ENCODE measurements at regions not wholly inside any gene's neighbourhood (a gene's known extent, or its start where the extent isn't known, plus 50 kb on each side); places are given as distances from the start of the nearest gene placed in this dataset.
"Not testable (repeated sequence)": the region's sequence is repeated elsewhere in the genome, so short reads cannot be mapped to it uniquely, and the experiment has no call there.

- DNase-seq (ENCODE audit: low read depth): no peak
These were observed 95.2 kb downstream of the TFAP2C start for GRCh38 chr20:56724241-56724757.

DNA sequence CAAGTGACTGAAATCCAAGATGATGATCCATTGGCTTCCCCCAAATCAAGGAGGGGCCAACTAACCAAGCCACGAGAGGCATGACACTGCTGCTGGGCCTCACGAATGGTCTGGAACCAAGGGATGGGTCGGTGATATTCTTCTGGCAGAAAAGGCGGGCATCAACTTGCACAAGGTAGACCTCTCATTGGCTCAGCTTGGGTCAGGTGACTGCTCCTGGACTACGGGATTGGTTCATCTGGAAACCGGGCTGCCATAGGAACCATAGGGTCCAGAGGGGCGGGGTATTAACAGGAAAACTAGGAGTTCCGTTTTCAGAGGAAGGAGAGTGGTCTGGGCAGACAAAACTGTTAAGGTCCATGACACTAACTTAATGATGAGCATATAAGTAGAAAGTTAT, 100.9 kb downstream of the TFAP2C start:
- DNase-seq (ENCODE audit: low read depth): no peak

DNA sequence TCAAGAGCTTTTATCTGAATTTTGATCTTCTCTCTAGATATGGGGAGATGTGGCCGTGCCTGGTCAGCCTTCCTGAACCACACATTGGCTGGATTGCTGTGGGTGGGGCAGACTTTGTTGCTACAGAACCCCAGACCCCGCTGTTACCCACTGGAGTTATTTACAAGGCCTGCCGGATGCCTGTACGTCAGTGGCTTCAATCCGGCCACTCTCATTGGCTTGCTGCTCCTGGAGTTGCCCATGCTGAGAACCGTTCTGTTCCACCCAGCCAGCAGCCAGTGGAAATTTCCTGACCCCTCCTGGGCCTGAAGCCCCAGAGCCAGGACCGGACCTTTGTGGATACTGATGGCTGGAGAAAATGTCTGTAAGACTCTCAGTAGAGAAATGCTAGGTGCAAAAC, 101.9 kb downstream of the TFAP2C start:
- DNase-seq (ENCODE audit: low read depth): no peak

GRCh38 chr20:56731476-56731875, 102.4 kb downstream of the TFAP2C start:
- no peak for DNase-seq (ENCODE audit: low read depth)

- no peak for DNase-seq (ENCODE audit: low read depth)
These were observed 104.9 kb downstream of the TFAP2C start for GRCh38 chr20:56733967-56734366.

DNA sequence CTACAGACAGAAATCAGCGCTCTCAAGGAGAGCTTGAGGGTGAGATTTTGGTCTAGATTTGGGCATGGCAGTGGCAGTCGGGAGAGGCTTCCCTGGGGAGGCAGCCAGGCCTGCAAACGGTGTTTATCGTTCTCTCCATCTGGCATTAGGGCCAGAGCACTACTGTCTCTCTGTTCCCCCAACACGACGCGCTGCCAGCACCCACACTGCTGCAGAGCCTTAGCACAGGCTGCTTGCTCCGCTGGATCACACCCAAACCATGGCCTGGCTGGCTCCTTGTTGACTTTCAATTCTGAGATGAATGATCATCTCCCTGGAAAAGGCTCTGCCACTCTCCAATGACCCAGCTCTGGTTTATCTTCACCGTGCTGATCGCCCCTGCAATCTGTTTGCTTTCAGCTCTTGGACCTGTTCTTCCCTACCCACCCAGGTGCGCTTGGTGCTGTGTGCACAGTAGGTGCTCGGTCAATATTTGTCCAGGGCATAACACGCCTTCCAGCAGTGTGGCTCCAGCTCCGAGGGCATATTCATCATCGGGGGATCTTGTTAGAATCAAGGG, 106.1 kb downstream of the TFAP2C start:
- DNase-seq (ENCODE audit: low read depth): no peak

DNA sequence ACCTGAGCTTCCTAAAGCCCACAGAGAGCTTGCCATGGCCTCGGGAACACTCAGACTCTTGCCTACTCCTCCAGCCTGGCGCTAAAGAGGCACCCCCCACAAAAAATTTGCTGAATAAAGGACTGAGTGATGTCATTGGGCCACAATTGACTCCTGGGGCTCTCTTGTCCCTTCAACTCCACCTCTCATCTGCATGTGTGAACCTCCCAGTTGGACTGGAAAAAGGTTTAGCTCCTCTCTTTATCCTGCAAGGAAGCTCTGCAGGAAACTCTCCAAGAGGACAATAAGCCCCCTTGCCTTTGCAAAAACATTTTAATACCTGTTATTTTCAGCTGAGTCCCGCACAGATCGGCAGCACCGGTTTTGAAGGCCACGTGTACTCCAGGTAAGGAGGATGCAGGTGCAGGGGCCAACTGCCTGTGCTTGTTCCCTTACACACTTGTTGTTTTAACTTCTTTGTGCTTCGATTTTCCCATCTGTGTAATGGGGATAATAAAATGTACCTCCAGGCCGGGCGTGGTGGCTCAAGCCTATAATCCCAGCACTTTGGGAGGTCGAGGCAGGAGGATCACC, 107.3 kb downstream of the TFAP2C start:
- DNase-seq (ENCODE audit: low read depth): no peak

DNA sequence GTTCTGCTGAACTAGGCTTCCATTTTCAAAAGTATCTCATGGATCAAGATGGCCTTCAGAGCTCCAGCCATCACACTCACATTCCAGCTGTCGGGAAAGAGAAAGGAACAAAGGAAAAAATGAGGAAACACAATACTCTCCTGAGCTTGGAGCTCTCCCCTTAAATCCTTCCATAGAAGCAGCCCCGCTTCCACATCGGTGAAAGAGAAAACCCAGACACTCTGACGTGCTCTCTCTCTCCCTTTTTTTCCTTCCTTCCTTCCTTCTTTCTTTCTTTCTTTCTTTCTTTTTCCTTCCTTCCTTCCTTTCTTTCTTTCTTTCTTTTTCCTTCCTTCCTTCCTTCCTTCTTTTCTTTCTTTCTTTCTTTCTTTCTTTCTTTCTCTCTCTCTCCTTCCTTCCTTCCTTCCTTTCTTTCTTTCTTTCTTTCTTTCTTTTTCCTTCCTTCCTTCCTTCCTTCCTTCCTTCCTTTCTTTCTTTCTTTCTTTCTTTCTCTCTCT, 115.3 kb downstream of the TFAP2C start:
- not testable (repeated sequence) for DNase-seq (ENCODE audit: low read depth)

DNA sequence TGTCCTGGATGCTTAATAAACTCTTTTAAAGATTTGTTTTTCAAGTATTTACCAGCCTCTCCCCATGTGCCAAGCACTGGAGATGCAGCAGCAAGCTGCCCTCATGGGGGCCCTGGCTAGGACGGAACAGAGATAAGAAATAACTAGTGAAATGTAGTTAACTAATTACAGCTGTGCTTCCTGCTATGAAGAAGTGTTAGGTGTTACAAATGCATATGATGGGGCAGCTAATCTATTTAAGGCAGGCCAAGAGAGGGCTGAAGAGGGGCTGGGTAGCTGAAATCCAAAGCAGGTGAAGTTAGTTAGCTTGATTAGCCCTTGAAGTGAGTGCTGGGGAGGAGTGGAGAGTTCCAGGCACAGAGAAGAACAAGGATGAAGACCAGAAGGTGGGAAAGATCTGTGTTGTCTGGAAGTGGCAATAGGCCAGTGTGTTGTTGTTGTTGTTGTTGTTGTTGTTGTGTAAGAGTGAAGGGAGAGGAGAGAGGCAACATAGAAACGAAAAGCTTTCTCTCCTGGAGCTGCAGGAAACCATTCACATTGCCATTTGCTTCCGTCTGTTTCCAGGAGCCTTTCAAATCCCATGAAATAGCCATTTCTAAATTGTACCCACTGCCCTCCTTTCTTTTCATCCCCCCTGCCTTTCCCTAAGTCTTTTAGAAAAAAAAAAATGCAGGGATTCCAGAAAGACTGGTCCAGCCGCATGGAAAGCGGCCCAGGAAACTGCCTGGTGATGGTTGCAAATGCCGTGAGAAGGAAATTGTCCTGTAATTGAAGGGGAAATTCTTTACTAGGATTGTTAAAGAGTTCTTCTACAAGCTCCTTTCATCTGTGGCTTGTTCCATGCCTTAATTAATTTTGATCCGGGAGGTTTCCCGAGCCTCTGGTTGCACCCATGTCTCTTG, 119.6 kb downstream of the TFAP2C start:
- DNase-seq (ENCODE audit: low read depth): no peak

DNA sequence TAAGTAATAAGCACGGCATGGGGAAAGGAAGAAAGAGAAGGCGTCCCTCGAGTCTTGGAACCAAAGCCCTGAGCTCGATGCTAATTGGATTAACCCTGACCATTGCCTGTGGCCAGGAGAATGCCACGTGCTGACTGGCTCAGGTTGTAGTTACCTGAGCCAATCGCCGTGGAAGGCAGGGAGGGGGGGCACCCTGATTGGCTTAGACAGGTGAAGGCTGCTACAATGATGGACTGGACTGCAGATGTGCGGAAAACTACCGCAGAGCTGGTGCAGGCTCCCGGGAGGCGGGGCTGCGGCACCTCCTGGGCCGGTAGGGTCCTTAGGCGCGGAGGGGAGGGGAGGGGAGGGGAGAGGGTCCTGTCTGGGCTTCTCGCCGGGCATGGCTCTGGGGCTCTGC, 121.3 kb downstream of the TFAP2C start:
- no peak for DNase-seq (ENCODE audit: low read depth)

DNA sequence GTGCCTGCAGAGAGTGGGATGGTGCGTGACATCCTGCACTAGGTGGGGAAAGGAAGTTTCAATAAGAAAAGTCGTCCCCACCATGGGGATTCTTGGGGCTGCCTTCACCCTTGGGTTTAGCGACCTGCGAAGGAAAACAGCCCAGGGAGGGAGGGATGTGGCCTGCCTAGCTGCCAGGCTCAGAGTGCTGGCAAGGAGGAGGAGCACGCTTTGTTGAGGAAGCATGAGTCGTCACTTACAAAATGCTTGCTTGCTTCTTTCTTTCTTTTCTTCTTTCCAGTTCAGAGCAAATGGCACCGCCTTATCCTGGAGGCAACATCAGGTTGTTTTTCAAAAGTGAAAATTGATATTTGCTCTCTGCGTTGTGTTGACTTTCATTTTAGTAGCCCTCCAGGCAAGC, 123.2 kb downstream of the TFAP2C start:
- no peak for DNase-seq (ENCODE audit: low read depth)

DNA sequence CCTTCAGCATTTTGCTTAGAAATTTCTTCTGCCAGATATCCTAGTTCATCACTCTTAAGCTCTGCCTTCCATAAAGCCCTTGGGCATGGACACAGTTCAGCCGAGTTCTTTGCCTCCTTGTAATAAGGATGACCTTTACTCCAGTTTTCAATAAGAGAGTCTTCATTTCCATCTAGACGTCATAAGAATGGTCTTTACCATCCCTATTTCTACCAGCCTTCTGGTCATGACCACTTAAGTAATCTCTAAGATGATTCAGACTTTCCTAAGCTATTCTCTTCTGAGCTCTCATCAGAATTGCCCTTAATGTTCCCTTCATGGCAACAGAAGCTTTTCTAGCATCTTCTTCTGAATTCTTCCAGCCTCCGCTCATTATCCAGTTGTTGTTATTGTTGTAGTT, 126.1 kb downstream of the TFAP2C start:
- no peak for DNase-seq (ENCODE audit: low read depth)

DNA sequence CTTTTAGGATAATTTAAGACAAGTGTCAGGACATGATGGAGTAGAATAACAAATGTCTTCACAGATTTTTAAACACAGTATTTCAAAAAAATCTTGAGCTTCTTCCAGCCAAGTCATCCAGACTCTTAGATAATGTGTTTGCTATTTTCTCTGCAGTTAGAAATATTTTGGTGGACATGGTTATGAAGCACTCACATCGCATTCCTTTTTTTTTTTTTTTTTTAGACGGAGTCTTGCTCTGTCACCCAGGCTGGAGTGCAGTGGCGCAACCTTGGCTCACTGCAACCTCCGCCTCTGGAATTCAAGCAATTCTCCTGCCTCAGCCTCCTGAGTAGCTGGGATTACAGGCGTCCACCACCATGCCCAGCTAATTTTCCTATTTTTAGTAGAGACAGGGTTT, 127.6 kb downstream of the TFAP2C start:
- DNase-seq (ENCODE audit: low read depth): not testable (repeated sequence)

GRCh38 chr20:56758706-56759105, 129.6 kb downstream of the TFAP2C start:
- DNase-seq (ENCODE audit: low read depth): no peak

DNA sequence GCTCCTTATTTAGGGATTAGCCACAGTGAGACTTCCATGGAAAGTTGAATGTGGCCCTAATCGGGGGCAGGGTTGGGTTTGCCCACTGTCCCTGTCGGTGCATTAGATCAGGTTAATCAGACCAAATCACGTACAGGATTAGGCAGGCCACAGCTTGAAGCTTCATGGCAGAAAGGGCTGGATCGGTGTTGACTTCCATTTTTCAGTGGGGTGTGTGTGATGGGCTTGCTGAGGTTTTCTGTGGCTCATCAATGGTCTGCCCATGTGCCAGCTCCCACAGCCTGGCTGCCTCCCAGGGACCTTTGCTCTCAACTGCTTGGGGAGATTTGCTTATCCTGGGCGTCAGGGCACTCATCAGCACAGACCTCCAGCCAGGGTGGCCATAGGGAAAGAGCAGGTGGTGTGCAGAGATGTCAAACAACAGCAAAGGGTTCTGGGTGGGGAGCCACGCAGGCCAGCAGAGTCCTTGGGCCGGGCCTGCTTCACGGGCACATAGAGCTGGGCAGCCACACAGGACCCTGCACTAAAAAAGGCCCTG, 130.7 kb downstream of the TFAP2C start:
- no peak for DNase-seq (ENCODE audit: low read depth)

DNA sequence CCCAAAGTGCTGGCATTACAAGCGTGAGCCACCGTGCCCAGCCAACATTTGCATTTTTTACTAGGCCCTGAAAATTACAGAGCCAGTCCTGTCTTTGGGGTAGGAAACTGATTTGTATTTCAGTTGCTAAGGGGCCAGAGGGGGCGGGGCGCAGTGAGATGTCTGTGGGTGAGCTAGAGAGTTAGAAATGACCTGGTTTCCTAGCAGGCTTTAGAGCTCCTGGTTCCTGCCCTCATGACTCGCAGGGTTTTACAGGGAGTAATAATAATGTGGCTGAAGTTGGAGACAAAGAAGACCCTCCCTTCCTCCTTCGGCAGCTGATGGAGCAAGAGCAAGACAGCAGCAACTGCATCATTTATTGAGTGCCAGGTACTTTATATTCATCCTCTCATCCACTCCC, 131.5 kb downstream of the TFAP2C start:
- DNase-seq (ENCODE audit: low read depth): no peak

DNA sequence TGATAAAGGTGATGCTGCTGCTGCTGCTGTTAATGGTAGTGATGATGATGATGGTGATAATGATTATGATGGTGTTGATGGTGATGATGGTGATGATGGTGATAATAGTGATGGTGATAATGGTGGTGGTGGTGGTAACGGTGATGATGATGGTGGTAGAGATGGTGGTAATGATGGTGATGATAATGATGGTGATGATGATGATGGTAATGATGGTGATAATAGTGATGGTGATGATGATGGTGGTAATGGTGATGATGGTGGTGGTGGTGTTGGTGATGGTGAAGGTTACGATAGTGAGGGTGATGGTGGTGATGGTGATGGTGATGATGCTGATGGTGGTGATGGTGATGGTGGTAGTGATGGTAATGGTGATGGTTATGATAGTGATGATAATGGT, 132.3 kb downstream of the TFAP2C start:
- DNase-seq (ENCODE audit: low read depth): no peak

DNA sequence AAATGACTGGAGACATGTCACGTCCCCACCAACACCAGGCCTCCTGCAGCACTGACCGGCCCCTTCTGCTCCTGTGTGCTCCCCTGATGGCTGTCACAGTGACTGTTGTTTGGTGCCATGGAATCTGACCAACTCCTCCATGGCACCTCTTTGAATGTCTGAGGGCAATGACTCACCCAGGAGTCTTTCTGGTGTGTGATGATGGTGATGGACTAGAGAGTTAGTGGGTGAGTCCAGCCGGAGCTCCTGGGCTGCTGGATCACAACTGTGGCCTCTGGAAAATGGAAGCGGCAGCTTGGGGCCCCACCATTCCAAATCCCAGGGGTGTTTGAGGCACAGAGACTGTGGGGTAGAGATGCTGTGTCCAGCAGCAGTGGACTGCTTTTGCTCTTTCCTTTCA, 133.3 kb downstream of the TFAP2C start:
- DNase-seq (ENCODE audit: low read depth): no peak

DNA sequence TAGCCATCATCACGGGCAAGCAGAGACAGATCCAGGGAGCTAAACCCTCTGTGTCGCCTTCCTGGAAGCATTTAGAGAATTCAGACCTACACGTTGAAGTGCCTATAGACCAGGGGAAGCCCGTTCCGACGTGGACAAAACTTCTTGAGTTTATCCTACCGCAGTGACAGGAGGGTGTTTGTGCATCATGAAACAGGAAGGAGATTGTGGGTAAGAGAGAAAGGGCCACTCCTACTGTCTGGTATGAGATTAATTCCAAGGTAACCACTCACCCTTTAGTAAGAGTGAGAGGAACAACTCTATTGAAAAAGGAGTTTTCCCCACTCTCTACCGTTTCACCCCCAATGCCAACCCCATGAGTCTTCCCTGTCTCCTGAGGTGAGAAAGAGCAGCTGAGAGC, 133.7 kb downstream of the TFAP2C start:
- DNase-seq (ENCODE audit: low read depth): no peak

DNA sequence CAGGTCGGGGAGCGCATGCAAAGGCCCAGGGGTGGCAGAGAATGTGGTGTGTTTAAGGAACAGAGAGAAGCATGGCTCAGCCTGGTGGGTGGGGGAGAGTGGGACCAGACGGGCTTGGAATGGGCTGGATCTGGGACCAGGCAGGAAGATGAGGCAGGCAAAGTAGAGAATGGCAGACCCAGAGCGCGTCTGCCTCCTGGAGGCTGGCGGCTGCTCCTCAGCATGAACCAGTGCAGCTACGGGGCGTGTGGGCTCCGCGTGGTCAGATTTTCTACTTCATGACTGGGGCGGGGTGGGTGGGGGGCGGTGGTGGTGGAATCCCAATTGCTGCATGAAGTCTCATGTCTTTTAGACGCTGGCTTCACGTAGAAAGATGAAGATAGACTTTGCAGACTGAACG, 135.6 kb downstream of the TFAP2C start:
- DNase-seq (ENCODE audit: low read depth): no peak

- no peak for DNase-seq (ENCODE audit: low read depth)
These were observed 136.3 kb downstream of the TFAP2C start for GRCh38 chr20:56765172-56766073.

DNA sequence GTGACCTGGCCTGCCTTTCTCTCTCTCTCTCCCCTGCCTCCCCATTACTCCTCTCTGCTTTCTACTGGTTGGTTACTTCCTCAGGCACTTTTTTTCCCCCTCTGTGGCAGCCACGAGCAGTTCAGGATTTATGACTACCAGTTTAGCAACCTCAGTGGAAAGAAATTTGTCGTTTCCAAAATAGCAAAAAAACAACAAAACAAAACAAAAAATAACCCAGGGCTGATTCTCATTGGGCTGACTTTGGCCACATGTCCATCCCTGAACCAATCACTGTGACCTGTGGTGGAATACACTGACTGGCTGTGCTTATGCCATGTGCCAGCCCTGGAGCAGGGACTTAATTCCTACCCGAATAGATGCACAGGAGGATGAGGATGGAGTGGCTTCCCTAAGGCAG, 137.4 kb downstream of the TFAP2C start:
- DNase-seq (ENCODE audit: low read depth): no peak

All from stromal cell of bone marrow (primary cell).